Calu3 (cell line): ENCODE measurements at regions not wholly inside any gene's neighbourhood (a gene's known extent, or its start where the extent isn't known, plus 50 kb on each side); places are given as distances from the start of the nearest gene placed in this dataset.

ENCODE experiments used
- BruUV-seq: library from RNA; stranded (reverse); fragments of 400-500 nt; replicated peaks from 2 replicates; lab custom pipeline; 2021; lab: Mats Ljungman, UMichigan
- CTCF ChIA-PET: fragments of 300-600 bp; sonication (Branson Sonifier 250); formaldehyde crosslinking; loops from one replicate; lab custom pipeline; 2022; ENCODE audit warnings: antibody characterized with exemption; lab: Charles Lee
- DNase-seq: peaks from one replicate; pipeline ENCODE4 v3.0.0; 2022
- H3K27ac Mint-ChIP-seq: one replicate; pipeline ENCODE4 v1.8.0; 2022; ENCODE audit warnings: mixed read lengths; ENCODE audit not compliant: unreplicated experiment
- H3K27me3 Mint-ChIP-seq: one replicate; pipeline ENCODE4 v1.8.0; 2022; ENCODE audit warnings: mixed read lengths; ENCODE audit not compliant: unreplicated experiment
- H3K36me3 Mint-ChIP-seq: one replicate; pipeline ENCODE4 v1.8.0; 2022; ENCODE audit warnings: mild to moderate bottlenecking, moderate library complexity, mixed read lengths; ENCODE audit not compliant: insufficient read depth, unreplicated experiment
- H3K4me1 Mint-ChIP-seq: one replicate; pipeline ENCODE4 v1.8.0; 2022; ENCODE audit warnings: mild to moderate bottlenecking, low read depth, mixed read lengths; ENCODE audit not compliant: unreplicated experiment
- H3K4me3 Mint-ChIP-seq: one replicate; pipeline ENCODE4 v1.8.0; 2022; ENCODE audit warnings: mild to moderate bottlenecking, low read depth, moderate library complexity, mixed read lengths; ENCODE audit not compliant: unreplicated experiment
- H3K9me3 Mint-ChIP-seq: one replicate; pipeline ENCODE4 v1.8.0; 2022; ENCODE audit warnings: low read depth, mixed read lengths; ENCODE audit not compliant: unreplicated experiment
- CTCF ChIP-seq: fragments of 200-600 bp; IDR thresholded peaks from one replicate; pipeline ENCODE4 v1.8.0; 2022; ENCODE audit warnings: antibody characterized with exemption; ENCODE audit not compliant: unreplicated experiment
- intact Hi-C: fragments of 100-400 bp; cut with micrococcal nuclease; formaldehyde crosslinking; loops from one replicate; pipeline ENCODE4 v1.10.0; 2022; ENCODE audit not compliant: unreplicated experiment

- Mint-ChIP-seq H3K9me3 (peaks cover 13% of the 10 kb centered on the region), H3K4me3 (no peak overlapping the region), H3K4me1 (no peaks in the 10 kb centered on the region), H3K27me3 (no peaks in the 10 kb centered on the region), H3K27ac (no peak overlapping the region), H3K36me3 (no peaks in the 10 kb centered on the region)
- DNase-seq, result no peak
- CTCF ChIA-PET, result no interaction called here
- BruUV-seq, result no TSS peak
- intact Hi-C loops, result no loop called here
- no peak for TF ChIP-seq CTCF
Measured at GRCh38 chr14:26395726-26396125, 202.1 kb downstream of the NOVA1 start.

- no TSS peak for BruUV-seq
- H3K4me3 Mint-ChIP-seq, result no peak overlapping the region
- H3K36me3 Mint-ChIP-seq, result no peaks in the 10 kb centered on the region
- no peaks in the 10 kb centered on the region for H3K4me1 Mint-ChIP-seq
- no peaks in the 10 kb centered on the region for H3K27me3 Mint-ChIP-seq
- TF ChIP-seq CTCF, result no peak
- intact Hi-C loops, result no loop called here
- no peak overlapping the region for H3K27ac Mint-ChIP-seq
- CTCF ChIA-PET, result no interaction called here
- H3K9me3 Mint-ChIP-seq, result peaks cover 13% of the 10 kb centered on the region
- DNase-seq, result no peak
Measured at GRCh38 chr14:26394150-26394810, 203.6 kb downstream of the NOVA1 start.

- Mint-ChIP-seq H3K4me1 (no peaks in the 10 kb centered on the region), H3K4me3 (no peak overlapping the region), H3K27me3 (no peaks in the 10 kb centered on the region), H3K36me3 (no peaks in the 10 kb centered on the region), H3K9me3 (peaks cover 16% of the 10 kb centered on the region), H3K27ac (no peak overlapping the region)
- intact Hi-C loops, result no loop called here
- CTCF ChIA-PET, result no interaction called here
- TF ChIP-seq CTCF, result no peak
- DNase-seq, result no peak
- no TSS peak for BruUV-seq
Measured at GRCh38 chr14:26392498-26392897, 205.3 kb downstream of the NOVA1 start.

- intact Hi-C loops, result no loop called here
- Mint-ChIP-seq H3K4me1 (no peaks in the 10 kb centered on the region), H3K9me3 (peaks cover 16% of the 10 kb centered on the region), H3K4me3 (no peak overlapping the region), H3K36me3 (no peaks in the 10 kb centered on the region), H3K27me3 (no peaks in the 10 kb centered on the region), H3K27ac (no peak overlapping the region)
- no TSS peak for BruUV-seq
- DNase-seq, result no peak
- no peak for TF ChIP-seq CTCF
- CTCF ChIA-PET, result no interaction called here
Measured at GRCh38 chr14:26389646-26390508, 208.0 kb downstream of the NOVA1 start.
